ENCODE measurements at regions not wholly inside any gene's neighbourhood (a gene's known extent, or its start where the extent isn't known, plus 50 kb on each side); places are given as distances from the start of the nearest gene placed in this dataset.

DNA sequence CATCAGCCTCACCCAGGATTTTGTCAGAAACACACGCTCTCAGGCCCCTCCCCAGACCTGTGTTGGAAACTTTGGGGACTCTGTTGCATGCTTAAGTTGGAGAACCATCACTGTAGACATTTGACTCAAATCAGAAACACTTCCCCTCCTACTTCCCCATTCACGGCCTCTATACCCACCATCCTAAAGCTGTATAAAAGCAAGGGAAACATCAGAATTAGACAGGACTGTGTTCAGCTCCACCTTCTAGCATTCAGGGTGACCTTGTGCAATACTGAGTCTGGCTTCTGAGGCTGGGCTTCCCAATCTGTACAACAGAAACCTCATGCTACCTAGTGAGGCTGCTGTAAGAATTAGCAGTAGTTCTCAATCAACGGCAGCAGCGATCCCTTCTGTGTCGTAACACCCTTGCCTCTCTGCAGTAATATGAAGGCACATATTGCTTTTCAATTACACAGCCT, 252.3 kb downstream of the LY86 start:
- TF ChIP-seq CTCF (IDR thresholded peaks at IDR 0.05) (no peak), POLR2AphosphoS5 (IDR thresholded peaks at IDR 0.05) (no peak)

Data from stomach (tissue), 4 donors.